ENCODE measurements at regions not wholly inside any gene's neighbourhood (a gene's known extent, or its start where the extent isn't known, plus 50 kb on each side); places are given as distances from the start of the nearest gene placed in this dataset.

DNA sequence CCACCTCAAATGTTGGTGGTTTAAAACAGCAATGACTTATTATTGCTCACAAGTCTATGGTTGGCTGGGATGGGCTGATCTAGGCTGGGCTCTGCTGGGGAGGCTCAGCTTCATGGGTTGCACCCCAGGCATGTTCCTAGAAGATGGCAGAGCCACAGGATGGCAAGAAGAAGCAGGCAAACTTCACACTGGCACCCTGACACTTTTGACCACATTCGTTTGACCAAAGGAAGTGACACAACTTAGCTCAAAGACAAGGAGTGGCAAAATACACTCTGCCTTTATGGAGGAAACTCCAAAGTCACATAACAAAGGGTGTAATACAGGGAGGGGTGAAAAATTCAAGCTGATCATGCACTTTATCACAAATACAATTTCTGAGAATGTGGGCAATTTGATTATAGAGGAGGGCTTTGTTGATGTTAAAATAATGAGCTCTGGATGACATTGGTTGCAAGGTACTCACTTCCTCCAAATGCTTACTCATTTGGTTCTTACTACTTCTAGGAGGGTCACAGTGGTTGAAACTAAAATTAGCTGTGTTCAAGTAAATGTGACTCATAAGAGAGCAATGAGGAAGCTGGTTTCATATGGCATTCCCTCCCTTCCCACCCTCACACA lies 249.2 kb upstream of the RPS6KA3 start:
- no peak for DNase-seq

DNA sequence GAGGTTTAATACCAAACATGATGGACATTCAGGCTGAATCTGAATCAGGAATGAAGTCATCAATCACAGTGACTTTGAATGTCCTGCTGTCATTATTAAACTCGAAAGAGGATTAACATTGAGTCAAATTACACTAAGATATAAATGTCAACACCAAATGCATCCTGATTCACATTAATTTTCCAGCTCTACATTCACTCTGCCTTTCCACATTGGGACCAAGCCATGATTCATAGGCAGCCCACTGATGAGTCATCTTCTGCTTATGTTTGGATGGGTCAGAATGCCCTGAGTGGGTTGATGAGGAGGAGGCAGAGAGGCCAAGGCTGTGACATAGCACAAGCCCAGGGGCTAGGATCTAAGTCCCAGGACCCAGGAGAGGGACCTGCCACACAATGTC lies 247.6 kb upstream of the RPS6KA3 start:
- no peak for DNase-seq

GRCh38 chrX:20513185-20513584 lies 246.5 kb upstream of the RPS6KA3 start:
- no peak for DNase-seq

GRCh38 chrX:20511792-20512191 lies 245.1 kb upstream of the RPS6KA3 start:
- DNase-seq: no peak

GRCh38 chrX:20507901-20508620 lies 241.4 kb upstream of the RPS6KA3 start:
- DNase-seq: no peak

DNA sequence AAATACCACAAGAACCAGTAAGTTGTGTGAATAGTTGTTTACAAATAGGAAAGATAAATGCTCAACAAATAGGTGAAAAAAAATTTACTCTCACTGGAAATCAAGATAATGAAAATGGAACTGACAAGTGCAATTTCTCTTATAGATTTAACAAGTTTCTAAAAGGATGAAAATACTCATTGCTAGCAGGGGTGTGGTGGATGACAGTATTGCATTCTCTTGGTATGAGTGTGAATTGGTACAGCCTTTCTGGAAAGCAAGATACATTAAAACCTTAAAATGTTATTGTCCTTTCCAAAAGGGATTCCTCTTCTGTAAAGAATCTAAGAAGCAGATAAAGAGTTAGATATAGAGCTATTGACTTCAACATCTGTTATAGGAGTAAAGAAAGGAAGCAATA lies 240.0 kb upstream of the RPS6KA3 start:
- no peak for DNase-seq

- DNase-seq: no peak
Observed at GRCh38 chrX:20500949-20501348, 234.2 kb upstream of the RPS6KA3 start.

DNA sequence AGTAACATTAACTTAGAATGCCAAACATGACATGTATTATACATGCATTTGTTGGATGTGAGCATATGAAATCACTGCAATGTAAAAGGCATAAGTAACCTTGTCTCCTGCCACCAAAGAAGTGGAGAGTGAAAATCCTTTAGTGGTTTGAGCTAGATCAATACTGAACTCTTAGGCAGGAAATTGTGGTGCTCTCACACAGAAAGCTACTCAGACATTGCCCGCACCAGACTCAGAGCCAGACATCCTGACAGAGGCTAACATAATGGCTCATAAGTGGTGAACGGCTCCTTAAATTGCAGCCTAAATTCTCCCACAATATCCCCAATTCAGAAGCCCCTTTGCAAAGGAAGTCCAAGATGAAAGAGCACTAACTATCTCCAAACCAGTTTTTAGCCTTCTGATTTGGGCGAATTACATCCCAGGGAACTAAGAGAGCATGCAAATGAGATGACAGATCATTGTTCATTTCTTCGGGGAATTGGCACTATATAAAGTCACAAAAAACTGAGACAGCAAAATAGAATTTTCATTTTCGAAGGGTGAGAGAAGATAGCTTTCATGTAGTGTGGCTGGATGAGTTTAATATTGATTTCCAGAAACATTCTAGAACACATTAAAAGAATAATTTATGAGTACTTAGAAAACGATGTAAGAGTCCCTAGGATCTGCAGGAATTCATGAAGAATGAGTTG lies 233.6 kb upstream of the RPS6KA3 start:
- DNase-seq: no peak

GRCh38 chrX:20499763-20500162 lies 233.1 kb upstream of the RPS6KA3 start:
- DNase-seq: no peak

DNA sequence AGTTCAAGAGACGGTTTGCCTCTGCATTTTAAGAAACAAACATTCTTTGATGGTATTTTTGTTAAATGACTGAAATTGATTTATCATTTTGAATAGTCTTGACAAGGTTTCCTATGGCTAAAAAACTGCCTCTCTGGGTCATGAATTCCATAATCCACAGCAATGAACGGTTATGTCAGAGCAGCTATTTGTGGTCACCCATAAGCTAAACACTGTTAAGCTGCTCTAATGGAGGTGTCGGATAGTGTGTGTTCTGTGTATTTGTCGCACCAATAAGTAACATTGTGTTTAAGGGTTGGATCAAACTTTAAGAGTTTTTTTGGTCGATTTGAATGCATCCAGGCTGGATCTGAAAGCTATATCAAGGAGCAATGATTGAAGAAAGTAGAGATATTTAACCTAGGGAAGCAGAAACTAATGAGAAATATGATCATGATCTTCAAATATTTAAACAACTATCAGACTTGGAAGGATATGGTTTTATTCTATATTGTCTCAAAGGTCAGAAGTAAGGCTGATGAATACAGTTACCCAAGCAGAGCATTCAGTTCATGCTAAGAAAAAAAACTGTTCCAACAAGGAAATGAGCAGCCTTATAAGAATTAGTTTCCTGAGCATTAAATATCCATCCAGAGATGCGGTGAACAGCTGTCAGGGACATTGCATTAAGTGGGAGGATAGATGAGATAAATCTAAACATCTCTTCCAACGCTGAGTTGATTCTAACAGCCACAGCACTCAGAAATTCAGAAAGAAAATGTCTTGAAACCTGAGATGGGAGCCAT lies 232.3 kb upstream of the RPS6KA3 start:
- DNase-seq: no peak

GRCh38 chrX:20495575-20495974 lies 228.9 kb upstream of the RPS6KA3 start:
- DNase-seq: no peak

DNA sequence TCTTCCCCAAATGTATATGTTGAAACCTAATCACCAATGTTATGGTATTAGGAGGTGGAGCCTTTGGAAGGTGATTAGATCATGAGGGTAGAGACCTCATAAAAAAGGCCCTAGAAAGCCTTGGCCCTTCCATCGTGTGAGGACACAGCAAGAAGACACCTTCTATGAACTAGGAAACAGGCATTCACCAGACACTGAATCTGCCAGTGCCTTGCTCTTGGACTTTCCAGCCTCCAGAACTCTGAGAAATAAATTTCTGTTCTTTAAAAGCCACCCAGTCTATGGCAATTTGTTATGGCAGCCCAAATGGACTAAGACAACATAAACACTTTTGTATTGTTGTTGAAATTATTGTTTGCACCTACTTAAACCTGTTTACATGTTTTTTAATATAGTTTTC lies 221.8 kb upstream of the RPS6KA3 start:
- no peak for DNase-seq

DNA sequence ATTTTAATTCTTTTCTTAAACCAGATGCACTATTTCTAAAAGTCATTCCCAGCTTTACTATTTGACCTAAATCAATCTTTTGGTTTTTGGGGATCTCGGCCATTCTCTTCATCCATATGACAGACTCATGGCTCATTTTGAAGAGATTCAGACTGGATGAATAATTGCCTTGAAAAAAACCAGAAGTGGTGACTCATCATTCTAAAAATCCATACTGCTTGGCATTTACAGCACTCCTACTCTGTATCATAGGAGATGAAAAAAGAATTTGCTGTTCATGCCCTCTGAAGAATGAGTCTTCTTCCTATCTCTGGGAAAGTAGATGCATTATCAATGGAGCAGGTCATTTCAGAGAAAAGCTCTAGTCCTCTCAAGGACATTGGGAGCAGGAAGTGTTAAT lies 220.5 kb upstream of the RPS6KA3 start:
- DNase-seq: no peak

DNA sequence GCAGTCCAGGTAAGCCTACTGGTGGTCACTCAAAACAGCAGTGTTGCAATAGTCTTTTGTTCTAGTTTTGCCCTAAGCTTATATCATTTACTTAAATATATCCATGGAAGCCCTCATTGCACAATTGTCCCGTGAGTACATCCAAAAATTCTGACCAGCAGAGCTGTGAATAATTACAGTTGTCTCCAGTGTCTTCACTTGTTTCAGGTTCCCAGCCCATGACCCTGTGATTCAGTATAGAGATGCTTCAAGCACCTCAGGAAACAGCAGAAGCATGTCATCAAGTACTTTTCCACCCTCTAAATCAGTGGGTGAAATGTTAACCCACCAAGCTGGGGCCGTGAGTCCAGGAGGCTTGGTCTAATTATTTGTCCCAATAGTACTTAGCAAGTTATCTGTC lies 214.9 kb upstream of the RPS6KA3 start:
- no peak for DNase-seq

DNA sequence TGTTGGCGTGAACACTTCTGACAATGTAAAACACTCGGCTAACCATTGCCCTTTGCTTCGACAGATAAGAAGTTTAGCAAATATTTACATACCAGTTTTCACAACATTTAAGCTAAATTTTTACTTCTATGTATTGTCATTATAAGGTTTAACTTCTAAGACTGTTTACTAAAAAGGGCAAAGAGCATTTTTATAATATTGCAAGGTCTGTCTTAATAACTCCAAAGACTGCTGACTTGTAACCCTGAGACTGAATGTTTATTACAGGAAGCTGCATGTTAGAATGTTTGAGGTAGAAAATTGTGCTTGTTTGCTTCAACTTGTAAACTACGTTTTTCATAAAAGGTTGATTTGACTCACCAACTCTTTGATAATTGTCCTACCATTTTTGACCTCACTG lies 213.2 kb upstream of the RPS6KA3 start:
- no peak for DNase-seq

DNA sequence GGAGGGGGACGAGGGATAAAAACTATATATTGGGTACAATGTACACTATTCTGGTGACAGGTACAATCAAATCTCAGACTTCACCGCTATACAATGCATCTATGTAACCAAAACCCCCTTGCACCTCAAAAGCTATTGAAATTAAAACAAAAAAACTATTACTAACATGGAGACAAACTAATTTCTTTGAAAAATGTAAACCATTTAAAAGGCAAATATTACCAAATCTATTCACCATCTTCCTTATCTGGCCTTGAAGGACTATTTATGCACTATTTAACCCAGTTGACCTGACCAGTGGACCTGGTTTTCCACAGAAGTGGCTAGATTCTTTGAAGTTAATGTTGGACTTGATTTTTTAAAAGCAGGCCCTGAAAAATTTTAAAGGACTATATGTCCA lies 212.3 kb upstream of the RPS6KA3 start:
- no peak for DNase-seq

- DNase-seq: no peak
Observed at GRCh38 chrX:20477836-20478524, 211.3 kb upstream of the RPS6KA3 start.

DNA sequence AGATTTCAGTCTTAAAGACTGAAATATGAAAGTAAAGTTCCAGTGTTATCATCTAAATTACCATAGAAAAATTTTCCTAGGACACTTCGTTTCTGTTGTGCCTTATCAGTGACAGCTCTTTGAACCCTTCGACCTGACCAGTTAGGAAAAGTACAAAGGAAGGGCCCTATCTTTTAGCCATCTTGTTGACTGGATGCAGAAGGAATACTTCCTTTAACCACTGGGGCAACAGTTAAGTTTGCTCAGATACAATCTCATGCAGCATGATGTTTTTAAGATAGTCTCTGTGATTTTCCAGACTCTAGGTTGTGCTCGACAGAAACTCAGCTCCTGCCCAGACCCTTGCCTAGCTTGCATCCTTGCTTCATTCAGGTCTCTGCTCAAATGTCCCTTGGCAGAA lies 210.5 kb upstream of the RPS6KA3 start:
- DNase-seq: no peak

DNA sequence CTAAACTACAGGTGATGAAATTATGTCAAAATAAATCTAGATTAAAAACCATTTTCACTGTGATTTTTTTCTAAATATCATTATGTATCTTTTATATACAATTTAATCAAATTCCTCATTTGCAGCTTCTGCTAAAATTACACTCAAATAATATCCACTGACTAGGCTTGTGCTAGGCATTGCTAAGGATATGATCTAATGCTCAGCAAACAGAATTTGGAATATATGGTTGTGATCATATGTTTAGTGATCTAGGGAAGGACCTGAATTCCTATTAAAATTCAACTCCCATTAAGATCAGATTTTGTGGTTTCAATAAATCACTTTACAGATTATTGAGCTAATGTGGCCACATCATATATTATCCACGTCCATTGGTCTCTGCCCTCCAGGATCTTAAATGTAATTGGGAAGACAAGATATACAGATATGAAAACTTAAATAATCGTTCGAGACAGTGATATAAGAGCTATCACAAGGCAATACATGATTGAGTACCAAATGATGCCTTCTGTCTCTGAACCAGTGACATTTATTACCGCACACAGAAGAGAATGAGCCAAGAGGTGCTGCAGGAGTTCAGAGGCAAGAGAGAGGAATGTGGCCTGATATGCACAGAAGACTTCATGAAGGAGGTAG lies 206.0 kb upstream of the RPS6KA3 start:
- DNase-seq: no peak

- DNase-seq: no peak
Observed at GRCh38 chrX:20472148-20472547, 205.4 kb upstream of the RPS6KA3 start.

DNA sequence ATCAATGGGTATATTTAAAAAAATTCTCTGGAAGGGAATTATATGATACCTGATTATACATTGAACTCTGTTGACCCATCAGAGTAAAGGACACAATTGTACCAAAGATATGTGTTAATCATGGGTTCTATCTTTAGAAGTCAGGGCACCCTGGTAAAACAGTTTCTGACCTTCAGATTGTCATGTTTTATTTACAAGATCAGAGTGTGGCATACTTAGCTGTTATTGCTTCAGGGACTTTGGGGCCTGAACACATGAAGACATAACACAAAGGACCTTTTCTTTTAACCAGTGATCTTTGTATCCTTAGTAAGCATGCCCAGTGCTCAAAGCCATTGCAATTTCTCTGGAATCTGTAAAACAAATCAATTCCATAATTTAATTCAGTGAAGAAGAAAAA lies 204.8 kb upstream of the RPS6KA3 start:
- DNase-seq: no peak

GRCh38 chrX:20463296-20464075 lies 196.8 kb upstream of the RPS6KA3 start:
- no peak for DNase-seq
